ENCODE measurements at regions not wholly inside any gene's neighbourhood (a gene's known extent, or its start where the extent isn't known, plus 50 kb on each side); places are given as distances from the start of the nearest gene placed in this dataset.

DNA sequence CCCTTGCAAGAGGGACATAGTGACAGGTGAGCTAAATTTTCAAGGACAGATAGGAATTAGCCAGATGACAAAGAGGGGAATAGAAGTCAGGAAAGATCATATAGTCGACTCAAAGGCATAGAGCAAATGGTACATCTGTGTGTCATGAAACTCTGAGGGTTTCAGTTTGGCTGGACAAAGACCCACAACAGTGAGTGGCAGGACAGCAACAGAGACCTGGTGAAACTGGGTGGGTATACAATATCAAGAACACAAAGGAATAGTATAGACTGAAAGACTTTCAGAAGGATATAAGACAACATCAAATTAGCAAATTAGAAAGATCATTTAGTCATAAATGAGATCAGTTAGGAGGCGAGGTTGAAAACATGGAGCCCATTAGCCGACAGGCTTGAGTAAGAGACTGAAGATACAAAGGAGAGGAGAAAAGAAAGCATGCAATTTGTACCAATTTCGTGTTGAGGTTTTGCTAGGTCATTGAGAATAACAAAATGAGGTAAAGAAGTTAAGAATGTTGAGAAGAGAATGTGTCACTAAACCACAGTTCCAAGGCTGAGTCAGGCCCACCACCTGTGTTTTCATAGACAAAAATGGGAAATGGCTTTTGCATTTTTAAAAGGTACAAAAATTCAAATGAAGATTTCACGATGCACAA, 213.8 kb downstream of the HHIPL2 start (continued):
- TF ChIP-seq, protein P1, sequence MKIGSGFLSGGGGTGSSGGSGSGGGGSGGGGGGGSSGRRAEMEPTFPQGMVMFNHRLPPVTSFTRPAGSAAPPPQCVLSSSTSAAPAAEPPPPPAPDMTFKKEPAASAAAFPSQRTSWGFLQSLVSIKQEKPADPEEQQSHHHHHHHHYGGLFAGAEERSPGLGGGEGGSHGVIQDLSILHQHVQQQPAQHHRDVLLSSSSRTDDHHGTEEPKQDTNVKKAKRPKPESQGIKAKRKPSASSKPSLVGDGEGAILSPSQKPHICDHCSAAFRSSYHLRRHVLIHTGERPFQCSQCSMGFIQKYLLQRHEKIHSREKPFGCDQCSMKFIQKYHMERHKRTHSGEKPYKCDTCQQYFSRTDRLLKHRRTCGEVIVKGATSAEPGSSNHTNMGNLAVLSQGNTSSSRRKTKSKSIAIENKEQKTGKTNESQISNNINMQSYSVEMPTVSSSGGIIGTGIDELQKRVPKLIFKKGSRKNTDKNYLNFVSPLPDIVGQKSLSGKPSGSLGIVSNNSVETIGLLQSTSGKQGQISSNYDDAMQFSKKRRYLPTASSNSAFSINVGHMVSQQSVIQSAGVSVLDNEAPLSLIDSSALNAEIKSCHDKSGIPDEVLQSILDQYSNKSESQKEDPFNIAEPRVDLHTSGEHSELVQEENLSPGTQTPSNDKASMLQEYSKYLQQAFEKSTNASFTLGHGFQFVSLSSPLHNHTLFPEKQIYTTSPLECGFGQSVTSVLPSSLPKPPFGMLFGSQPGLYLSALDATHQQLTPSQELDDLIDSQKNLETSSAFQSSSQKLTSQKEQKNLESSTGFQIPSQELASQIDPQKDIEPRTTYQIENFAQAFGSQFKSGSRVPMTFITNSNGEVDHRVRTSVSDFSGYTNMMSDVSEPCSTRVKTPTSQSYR (CRISPR knock-in tag; IDR thresholded peaks at IDR 0.05), result no peak
- TF ChIP-seq NFE2L1 (CRISPR knock-in tag; IDR thresholded peaks at IDR 0.05) (no peak), ZNF423 (CRISPR knock-in tag; IDR thresholded peaks at IDR 0.05) (no peak), GTF2I (CRISPR knock-in tag; conservative IDR thresholded peaks at IDR 0.05) (no peak), HMGA2 (CRISPR knock-in tag; IDR thresholded peaks at IDR 0.05) (no peak), GABPB1 (CRISPR knock-in tag; IDR thresholded peaks at IDR 0.05) (no peak), IRF2 (CRISPR knock-in tag; IDR thresholded peaks at IDR 0.05; ENCODE audit: borderline replicate concordance, low read depth) (no peak)
- TF ChIP-seq, protein P2, sequence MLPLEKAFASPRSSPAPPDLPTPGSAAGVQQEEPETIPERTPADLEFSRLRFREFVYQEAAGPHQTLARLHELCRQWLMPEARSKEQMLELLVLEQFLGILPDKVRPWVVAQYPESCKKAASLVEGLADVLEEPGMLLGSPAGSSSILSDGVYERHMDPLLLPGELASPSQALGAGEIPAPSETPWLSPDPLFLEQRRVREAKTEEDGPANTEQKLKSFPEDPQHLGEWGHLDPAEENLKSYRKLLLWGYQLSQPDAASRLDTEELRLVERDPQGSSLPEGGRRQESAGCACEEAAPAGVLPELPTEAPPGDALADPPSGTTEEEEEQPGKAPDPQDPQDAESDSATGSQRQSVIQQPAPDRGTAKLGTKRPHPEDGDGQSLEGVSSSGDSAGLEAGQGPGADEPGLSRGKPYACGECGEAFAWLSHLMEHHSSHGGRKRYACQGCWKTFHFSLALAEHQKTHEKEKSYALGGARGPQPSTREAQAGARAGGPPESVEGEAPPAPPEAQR (CRISPR knock-in tag; IDR thresholded peaks at IDR 0.05), result no peak
- TF ChIP-seq, protein P3, sequence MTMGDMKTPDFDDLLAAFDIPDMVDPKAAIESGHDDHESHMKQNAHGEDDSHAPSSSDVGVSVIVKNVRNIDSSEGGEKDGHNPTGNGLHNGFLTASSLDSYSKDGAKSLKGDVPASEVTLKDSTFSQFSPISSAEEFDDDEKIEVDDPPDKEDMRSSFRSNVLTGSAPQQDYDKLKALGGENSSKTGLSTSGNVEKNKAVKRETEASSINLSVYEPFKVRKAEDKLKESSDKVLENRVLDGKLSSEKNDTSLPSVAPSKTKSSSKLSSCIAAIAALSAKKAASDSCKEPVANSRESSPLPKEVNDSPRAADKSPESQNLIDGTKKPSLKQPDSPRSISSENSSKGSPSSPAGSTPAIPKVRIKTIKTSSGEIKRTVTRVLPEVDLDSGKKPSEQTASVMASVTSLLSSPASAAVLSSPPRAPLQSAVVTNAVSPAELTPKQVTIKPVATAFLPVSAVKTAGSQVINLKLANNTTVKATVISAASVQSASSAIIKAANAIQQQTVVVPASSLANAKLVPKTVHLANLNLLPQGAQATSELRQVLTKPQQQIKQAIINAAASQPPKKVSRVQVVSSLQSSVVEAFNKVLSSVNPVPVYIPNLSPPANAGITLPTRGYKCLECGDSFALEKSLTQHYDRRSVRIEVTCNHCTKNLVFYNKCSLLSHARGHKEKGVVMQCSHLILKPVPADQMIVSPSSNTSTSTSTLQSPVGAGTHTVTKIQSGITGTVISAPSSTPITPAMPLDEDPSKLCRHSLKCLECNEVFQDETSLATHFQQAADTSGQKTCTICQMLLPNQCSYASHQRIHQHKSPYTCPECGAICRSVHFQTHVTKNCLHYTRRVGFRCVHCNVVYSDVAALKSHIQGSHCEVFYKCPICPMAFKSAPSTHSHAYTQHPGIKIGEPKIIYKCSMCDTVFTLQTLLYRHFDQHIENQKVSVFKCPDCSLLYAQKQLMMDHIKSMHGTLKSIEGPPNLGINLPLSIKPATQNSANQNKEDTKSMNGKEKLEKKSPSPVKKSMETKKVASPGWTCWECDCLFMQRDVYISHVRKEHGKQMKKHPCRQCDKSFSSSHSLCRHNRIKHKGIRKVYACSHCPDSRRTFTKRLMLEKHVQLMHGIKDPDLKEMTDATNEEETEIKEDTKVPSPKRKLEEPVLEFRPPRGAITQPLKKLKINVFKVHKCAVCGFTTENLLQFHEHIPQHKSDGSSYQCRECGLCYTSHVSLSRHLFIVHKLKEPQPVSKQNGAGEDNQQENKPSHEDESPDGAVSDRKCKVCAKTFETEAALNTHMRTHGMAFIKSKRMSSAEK (CRISPR knock-in tag; IDR thresholded peaks at IDR 0.05; ENCODE audit: borderline replicate concordance), result no peak
- TF ChIP-seq, protein P4, sequence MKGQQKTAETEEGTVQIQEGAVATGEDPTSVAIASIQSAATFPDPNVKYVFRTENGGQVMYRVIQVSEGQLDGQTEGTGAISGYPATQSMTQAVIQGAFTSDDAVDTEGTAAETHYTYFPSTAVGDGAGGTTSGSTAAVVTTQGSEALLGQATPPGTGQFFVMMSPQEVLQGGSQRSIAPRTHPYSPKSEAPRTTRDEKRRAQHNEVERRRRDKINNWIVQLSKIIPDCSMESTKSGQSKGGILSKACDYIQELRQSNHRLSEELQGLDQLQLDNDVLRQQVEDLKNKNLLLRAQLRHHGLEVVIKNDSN (CRISPR knock-in tag; IDR thresholded peaks at IDR 0.05), result no peak

DNA sequence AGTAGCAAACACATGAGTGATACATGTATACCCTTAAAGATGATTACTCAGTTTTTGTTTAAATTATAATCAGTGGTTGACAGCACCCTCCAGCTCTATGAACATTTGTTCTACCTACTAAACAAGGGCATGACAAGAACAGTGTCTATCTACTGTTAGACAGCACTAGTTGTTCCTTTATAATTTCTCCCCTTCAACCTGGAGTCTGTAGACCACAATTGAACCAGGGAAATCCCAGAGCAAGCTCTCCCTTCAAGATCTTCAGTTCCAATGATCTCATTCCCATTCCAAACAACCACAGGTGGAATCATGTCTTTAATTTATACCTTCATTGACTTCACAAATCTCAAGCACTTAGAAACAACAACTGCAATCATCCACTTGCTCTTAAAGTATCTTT, 216.1 kb downstream of the HHIPL2 start:
- CTCF ChIA-PET, result interaction anchor here (0.9 kb wide), 1 partner anchor 124 kb away, joined by 3 read pairs; no protein-coding TSS in a partner anchor
- peaks cover 13% of the 10 kb centered on the region for H3K4me1 Mint-ChIP-seq
- ATAC-seq (no peak), DNase-seq (ENCODE audit: low spot score) (no peak)
- no peak overlapping the region for H3K27ac Mint-ChIP-seq
- TF ChIP-seq MYBL2 (CRISPR knock-in tag; IDR thresholded peaks at IDR 0.05), result no peak
- TF ChIP-seq, protein P5, sequence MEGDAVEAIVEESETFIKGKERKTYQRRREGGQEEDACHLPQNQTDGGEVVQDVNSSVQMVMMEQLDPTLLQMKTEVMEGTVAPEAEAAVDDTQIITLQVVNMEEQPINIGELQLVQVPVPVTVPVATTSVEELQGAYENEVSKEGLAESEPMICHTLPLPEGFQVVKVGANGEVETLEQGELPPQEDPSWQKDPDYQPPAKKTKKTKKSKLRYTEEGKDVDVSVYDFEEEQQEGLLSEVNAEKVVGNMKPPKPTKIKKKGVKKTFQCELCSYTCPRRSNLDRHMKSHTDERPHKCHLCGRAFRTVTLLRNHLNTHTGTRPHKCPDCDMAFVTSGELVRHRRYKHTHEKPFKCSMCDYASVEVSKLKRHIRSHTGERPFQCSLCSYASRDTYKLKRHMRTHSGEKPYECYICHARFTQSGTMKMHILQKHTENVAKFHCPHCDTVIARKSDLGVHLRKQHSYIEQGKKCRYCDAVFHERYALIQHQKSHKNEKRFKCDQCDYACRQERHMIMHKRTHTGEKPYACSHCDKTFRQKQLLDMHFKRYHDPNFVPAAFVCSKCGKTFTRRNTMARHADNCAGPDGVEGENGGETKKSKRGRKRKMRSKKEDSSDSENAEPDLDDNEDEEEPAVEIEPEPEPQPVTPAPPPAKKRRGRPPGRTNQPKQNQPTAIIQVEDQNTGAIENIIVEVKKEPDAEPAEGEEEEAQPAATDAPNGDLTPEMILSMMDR (IDR thresholded peaks at IDR 0.05), result no peak
- peaks cover 4% of the 10 kb centered on the region; the same call in 1 of the 2 replicates for H3K36me3 Mint-ChIP-seq
- H3K9me3 Mint-ChIP-seq, result peaks cover 17% of the 10 kb centered on the region
- H3K4me3 Mint-ChIP-seq, result no peak overlapping the region
- H3K27me3 Mint-ChIP-seq (ENCODE audit: low read depth), result no peaks in the 10 kb centered on the region
- POLR2A ChIA-PET, result no interaction called here

All from WTC11 (cell line).